ENCODE measurements at regions not wholly inside any gene's neighbourhood (a gene's known extent, or its start where the extent isn't known, plus 50 kb on each side); places are given as distances from the start of the nearest gene placed in this dataset.

DNA sequence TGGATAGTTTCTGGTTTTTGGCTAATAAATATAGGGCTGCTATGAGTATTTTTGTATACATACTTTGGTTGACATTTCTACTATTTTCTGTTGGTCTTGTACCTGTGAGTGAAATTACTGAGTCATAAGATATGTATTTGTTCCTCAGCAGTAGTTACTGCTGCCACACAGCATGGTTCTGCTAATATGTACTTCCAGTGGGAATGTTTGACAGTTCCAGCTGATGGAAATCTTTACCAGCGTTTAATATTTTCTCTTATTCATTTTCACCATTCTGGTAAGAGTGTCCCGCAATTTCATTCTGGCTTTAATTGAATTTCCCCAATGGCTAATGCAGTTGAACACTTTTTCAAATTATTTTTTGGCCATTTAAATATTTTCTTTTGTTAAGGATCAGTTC, 57.9 kb upstream of the IL1R1 start:
- ChIA-PET POLR2A (no interaction called here), CTCF (no interaction called here)
- no peak for DNase-seq (ENCODE audit: extremely low spot score)
- TF ChIP-seq, protein P1, sequence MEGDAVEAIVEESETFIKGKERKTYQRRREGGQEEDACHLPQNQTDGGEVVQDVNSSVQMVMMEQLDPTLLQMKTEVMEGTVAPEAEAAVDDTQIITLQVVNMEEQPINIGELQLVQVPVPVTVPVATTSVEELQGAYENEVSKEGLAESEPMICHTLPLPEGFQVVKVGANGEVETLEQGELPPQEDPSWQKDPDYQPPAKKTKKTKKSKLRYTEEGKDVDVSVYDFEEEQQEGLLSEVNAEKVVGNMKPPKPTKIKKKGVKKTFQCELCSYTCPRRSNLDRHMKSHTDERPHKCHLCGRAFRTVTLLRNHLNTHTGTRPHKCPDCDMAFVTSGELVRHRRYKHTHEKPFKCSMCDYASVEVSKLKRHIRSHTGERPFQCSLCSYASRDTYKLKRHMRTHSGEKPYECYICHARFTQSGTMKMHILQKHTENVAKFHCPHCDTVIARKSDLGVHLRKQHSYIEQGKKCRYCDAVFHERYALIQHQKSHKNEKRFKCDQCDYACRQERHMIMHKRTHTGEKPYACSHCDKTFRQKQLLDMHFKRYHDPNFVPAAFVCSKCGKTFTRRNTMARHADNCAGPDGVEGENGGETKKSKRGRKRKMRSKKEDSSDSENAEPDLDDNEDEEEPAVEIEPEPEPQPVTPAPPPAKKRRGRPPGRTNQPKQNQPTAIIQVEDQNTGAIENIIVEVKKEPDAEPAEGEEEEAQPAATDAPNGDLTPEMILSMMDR (IDR thresholded peaks at IDR 0.05; ENCODE audit: control extremely low read depth, extremely low read depth, low read depth, missing control alignments), result no peak

DNA sequence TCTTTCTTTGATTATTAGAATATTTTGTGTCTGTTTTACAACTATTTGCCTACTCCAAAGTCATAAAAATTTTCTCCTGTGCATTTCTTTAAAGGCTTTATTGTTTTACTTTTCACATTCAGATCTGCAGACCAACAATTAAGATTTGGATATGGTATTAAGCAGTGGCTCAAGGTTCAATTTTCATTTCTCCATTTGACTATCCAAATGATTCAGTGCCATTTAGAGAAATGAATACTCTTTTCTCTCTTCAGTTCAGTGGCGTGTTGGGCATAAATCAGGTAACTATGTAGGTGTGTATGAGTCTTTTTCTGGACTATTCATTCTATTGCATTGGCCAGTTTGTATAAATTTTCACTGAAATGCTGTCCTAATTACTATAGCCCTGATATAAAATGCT, 57.3 kb upstream of the IL1R1 start:
- no peak for DNase-seq (ENCODE audit: extremely low spot score)
- ChIA-PET POLR2A (no interaction called here), CTCF (interaction anchor here (1.1 kb wide), 1 partner anchor 9 kb away, joined by 5 read pairs; no protein-coding TSS in a partner anchor)
- TF ChIP-seq, protein P1 (IDR thresholded peaks at IDR 0.05; ENCODE audit: control extremely low read depth, extremely low read depth, low read depth, missing control alignments), result no peak

DNA sequence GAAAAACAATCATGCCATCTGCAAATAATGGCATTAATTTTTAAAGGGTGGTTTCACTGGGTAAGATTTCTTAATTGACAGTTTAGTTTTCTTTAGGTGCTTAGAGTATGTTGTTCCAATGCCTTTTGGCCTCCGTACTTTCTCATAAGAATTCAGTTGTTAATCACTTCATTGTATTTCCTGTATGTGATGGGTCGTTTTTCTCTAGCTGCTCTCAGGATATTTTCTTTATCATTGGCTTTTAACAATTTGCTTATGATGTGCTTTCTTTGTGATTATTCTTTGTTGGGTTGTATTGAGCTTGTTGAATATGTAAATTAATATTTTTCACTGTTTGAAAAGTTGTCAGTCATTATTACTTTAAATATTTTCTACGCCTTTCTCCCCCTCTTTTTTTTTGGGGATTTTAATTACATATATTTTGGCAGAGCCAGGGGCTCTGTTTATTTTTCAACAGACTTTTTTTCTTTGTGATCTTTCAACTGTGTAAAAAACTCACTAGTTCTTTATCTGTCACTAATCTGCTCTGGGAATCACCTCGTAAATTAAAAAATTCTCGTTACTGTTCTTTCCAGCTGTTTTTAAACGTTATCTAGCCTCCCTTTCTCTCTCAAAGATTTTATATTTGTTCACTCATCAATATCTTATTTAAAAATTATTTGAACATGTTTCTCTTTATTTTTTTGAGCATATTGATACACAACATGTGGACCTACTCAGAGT, 56.2 kb upstream of the IL1R1 start:
- CTCF ChIA-PET, result interaction anchor here (0.9 to 1.1 kb wide), 2 partner anchors 8 to 154 kb away, joined by 3 to 5 read pairs; no protein-coding TSS in a partner anchor
- POLR2A ChIA-PET, result no interaction called here
- TF ChIP-seq, protein P1 (IDR thresholded peaks at IDR 0.05; ENCODE audit: control extremely low read depth, extremely low read depth, low read depth, missing control alignments), result no peak
- no peak for DNase-seq (ENCODE audit: extremely low spot score)

DNA sequence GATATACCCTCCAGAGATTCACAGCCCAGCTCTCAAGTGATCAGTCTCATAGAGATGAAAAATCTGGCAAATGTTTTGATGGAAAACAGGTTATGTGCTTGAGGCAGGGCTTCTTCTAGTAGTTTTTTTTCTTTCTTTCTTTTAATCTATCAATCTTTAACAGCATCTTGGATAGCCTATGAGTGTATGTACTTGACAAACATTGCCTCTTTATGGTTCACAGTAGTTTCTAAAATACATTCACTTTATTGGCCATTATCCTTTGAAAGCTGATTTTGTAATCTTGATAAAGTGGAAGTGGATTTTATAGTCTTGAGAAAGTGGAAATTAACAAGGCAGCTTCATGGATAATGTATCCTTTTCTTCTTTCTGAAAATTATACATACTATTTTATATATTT, 51.4 kb upstream of the IL1R1 start:
- TF ChIP-seq, protein P1 (IDR thresholded peaks at IDR 0.05; ENCODE audit: control extremely low read depth, extremely low read depth, low read depth, missing control alignments), result no peak
- no peak for DNase-seq (ENCODE audit: extremely low spot score)
- ChIA-PET CTCF (interaction anchor here (1.3 to 1.6 kb wide), 4 partner anchors 8 to 111 kb away, joined by 3 to 7 read pairs (median 3); no protein-coding TSS in a partner anchor), POLR2A (no interaction called here)

DNA sequence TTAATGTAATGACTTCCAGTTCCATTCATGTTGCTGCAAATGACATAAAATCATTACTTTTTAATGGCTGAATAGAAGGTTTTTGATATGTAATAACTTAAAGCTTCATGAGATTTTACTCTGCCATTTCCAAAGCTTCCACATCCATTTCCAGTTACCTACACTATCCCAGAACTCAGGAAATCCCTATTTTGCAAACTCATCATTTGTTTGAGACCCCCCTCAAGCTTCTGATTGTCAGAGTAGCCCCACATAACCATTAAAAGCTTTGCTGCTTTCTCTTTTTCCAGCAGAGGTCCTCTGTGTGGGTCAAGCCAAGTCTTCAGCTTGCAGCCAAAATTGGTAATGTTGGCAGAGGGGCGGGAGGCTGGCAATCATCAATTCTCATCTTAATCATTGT, 50.6 kb upstream of the IL1R1 start:
- ChIA-PET POLR2A (no interaction called here), CTCF (interaction anchor here (0.7 to 1.6 kb wide), 5 partner anchors 9 to 110 kb away, joined by 3 to 7 read pairs (median 3); no protein-coding TSS in a partner anchor)
- no peak for DNase-seq (ENCODE audit: extremely low spot score)
- TF ChIP-seq, protein P1 (IDR thresholded peaks at IDR 0.05; ENCODE audit: control extremely low read depth, extremely low read depth, low read depth, missing control alignments), result no peak

DNA sequence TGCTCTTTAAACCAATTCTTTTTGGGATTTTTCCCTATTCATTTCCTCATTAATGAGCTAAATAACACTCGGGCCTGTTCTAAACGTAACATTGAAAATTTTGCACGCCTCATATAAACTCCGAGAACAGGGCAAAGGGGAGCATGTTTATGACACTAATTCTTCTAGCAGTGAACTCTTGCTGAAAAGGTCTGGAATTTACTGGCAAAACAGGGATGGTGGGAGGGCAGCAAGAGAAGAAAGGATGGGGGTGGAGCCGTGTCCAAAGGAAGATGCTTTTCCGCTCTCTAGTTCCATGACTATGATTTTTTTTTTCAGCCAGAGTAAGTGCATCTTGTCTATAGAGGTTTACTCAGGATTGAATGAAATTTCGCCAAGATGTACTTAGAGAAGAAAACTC, 50.0 kb upstream of the IL1R1 start:
- TF ChIP-seq, protein P1 (IDR thresholded peaks at IDR 0.05; ENCODE audit: control extremely low read depth, extremely low read depth, low read depth, missing control alignments), result no peak
- DNase-seq (ENCODE audit: extremely low spot score), result no peak
- POLR2A ChIA-PET, result no interaction called here
- CTCF ChIA-PET, result interaction anchor here (1.3 kb wide), 2 partner anchors 9 to 110 kb away, joined by 3 read pairs; no protein-coding TSS in a partner anchor
